ENCODE measurements at regions not wholly inside any gene's neighbourhood (a gene's known extent, or its start where the extent isn't known, plus 50 kb on each side); places are given as distances from the start of the nearest gene placed in this dataset.

- no peaks in the 10 kb centered on the region for H3K27me3 ChIP-seq
- no peaks in the 10 kb centered on the region for H3K4me1 ChIP-seq
- peaks cover 0 to 5% (median 0%) of the 10 kb centered on the region in 3 donors for H3K9me3 ChIP-seq
- DNase-seq = no peak
- intact Hi-C loops (cut with DNase I; ENCODE audit: low total_unique reads) = no loop called here
- no peak overlapping the region for H3K4me3 ChIP-seq
- no peak overlapping the region for H3K27ac ChIP-seq
- H3K36me3 ChIP-seq = no peaks in the 10 kb centered on the region
- TF ChIP-seq CTCF (IDR thresholded peaks at IDR 0.05) = no peak
Measured at GRCh38 chr2:18639756-18640453, 50.5 kb upstream of the NT5C1B start.
